Body of pancreas (tissue), 4 donors: ENCODE measurements at regions not wholly inside any gene's neighbourhood (a gene's known extent, or its start where the extent isn't known, plus 50 kb on each side); places are given as distances from the start of the nearest gene placed in this dataset.

Experiments
- ATAC-seq: fragments of 150-250 bp; one replicate; pipeline ENCODE4 v1.9.1; 2016
- DNase-seq, 4 donors: peaks; one replicate each; pipeline ENCODE4 v3.0.0-alpha.2; 2019
- H3K27ac ChIP-seq, 4 donors: fragments of 200-600 bp; sonication (generic); 1 replicate in 3 of 4; 2 replicates in 1 of 4; pipeline versions ENCODE4 v1.5.1 to v1.6.1; 2016 to 2019; ENCODE audit warnings: mild to moderate bottlenecking in 1 of 4, mixed read lengths in 1 of 4, moderate library complexity in 1 of 4
- H3K27me3 ChIP-seq, 2 donors: fragments of 200-600 bp; sonication (generic); one replicate each; pipeline ENCODE4 v1.6.0; 2016; ENCODE audit warnings: mild to moderate bottlenecking in 1 of 2
- H3K36me3 ChIP-seq, 2 donors: fragments of 200-600 bp; sonication (generic); replicated peaks in 1 of 2; 2 replicates each; pipeline ENCODE4 v1.5.1; 2016; ENCODE audit warnings: low read depth in 2 of 2; ENCODE audit not compliant: insufficient read depth in 1 of 2
- H3K4me1 ChIP-seq: fragments of 200-600 bp; sonication (generic); one replicate; pipeline ENCODE4 v1.6.0; 2016
- H3K4me3 ChIP-seq, 2 donors: fragments of 200-600 bp; sonication (generic); 1 replicate in 1 of 2; 2 replicates in 1 of 2; pipeline ENCODE4 v1.5.1; 2016 to 2019
- H3K9me3 ChIP-seq, 3 donors: fragments of 200-600 bp; sonication (generic); 1 replicate in 2 of 3; 2 replicates in 1 of 3; pipeline ENCODE4 v1.5.1; 2016
- POLR2A ChIP-seq, 3 donors: fragments of 450-650 bp; IDR thresholded peaks; one replicate each; pipeline ENCODE4 v1.6.1; 2016; ENCODE audit warnings: antibody characterized with exemption in 3 of 3, mild to moderate bottlenecking in 2 of 3
- WGBS, 2 donors: methylation state at CpG; one replicate each; pipeline ENCODE4 v1.1.5; 2017; 5-methylcytosine and 5-hydroxymethylcytosine counted together
- intact Hi-C: fragments of 100-400 bp; cut with DNase I; formaldehyde crosslinking; loops from one replicate; pipeline ENCODE4 v1.15.1; 2023
- TF ChIP-seq, protein P1 (sequence below), 7 experiments: fragments of 450-650 bp in 4 of 7; fragments of 200-600 bp in 3 of 7; sonication (generic) in 3 of 7; IDR thresholded peaks; one replicate each; pipeline ENCODE4 v1.5.1; 2016 to 2019; ENCODE audit warnings: antibody characterized with exemption in 7 of 7

DNA sequence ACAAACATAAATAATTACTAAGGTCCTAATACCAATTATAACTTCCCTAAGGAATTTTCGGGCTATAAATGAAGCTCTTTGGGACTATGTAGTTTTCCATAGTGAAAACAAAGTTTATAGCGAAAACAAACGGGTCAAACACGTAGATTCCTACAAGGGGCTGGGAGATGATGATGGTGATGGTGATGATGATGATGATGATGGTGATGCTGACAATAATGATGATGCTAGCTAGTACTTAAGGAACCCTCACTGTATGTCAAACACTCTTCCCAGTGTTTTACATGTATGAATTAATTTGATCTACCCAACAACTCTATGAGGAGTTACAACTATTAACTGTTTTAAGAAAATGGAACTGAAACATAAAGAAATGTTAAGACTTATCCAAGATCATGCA, 63.7 kb upstream of the PIK3R1 start:
- no peak for DNase-seq
- Histone ChIP-seq H3K27me3 (no peaks in the 10 kb centered on the region), H3K4me3 (no peak overlapping the region), H3K36me3 (no peaks in the 10 kb centered on the region), H3K27ac (no peak overlapping the region), H3K9me3 (no peaks in the 10 kb centered on the region), H3K4me1 (no peaks in the 10 kb centered on the region)
- intact Hi-C loops, result no loop called here
- ATAC-seq, result no peak
- 88 to 91% methylated on average over 4 of the region's 4 CpGs for WGBS, 2 donors
- no peak for TF ChIP-seq POLR2A (IDR thresholded peaks at IDR 0.05)
- TF ChIP-seq, protein P1, sequence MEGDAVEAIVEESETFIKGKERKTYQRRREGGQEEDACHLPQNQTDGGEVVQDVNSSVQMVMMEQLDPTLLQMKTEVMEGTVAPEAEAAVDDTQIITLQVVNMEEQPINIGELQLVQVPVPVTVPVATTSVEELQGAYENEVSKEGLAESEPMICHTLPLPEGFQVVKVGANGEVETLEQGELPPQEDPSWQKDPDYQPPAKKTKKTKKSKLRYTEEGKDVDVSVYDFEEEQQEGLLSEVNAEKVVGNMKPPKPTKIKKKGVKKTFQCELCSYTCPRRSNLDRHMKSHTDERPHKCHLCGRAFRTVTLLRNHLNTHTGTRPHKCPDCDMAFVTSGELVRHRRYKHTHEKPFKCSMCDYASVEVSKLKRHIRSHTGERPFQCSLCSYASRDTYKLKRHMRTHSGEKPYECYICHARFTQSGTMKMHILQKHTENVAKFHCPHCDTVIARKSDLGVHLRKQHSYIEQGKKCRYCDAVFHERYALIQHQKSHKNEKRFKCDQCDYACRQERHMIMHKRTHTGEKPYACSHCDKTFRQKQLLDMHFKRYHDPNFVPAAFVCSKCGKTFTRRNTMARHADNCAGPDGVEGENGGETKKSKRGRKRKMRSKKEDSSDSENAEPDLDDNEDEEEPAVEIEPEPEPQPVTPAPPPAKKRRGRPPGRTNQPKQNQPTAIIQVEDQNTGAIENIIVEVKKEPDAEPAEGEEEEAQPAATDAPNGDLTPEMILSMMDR (IDR thresholded peaks at IDR 0.05), result no peak

DNA sequence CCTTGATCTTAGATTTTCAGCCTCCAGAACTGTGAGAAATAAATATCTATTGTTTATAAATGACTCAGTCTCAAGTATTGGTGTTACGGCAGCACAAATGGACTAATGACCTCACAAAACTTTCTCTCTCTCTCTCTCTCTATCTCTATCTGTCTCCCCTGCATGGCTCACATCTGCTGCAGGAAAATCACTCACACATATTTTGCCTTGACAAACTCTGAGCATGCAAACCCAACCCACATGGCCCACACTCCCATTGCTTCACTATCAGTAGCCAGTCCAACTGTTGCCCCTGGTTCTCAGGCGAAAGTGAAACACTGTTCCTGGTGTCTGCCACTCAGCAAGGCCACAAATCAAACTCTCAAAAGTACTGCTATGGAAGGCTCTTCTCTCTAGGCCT, 66.4 kb upstream of the PIK3R1 start:
- no peaks in the 10 kb centered on the region for H3K4me1 ChIP-seq
- H3K36me3 ChIP-seq, result no peaks in the 10 kb centered on the region
- intact Hi-C loops, result no loop called here
- H3K27me3 ChIP-seq, result no peaks in the 10 kb centered on the region
- 73 to 74% methylated on average over 2 of the region's 2 CpGs for WGBS, 2 donors
- no peak overlapping the region for H3K27ac ChIP-seq
- H3K4me3 ChIP-seq, result no peak overlapping the region
- ATAC-seq, result no peak
- TF ChIP-seq POLR2A (IDR thresholded peaks at IDR 0.05), result no peak
- TF ChIP-seq, protein P1 (IDR thresholded peaks at IDR 0.05), result no peak
- DNase-seq, result no peak
- no peaks in the 10 kb centered on the region for H3K9me3 ChIP-seq

DNA sequence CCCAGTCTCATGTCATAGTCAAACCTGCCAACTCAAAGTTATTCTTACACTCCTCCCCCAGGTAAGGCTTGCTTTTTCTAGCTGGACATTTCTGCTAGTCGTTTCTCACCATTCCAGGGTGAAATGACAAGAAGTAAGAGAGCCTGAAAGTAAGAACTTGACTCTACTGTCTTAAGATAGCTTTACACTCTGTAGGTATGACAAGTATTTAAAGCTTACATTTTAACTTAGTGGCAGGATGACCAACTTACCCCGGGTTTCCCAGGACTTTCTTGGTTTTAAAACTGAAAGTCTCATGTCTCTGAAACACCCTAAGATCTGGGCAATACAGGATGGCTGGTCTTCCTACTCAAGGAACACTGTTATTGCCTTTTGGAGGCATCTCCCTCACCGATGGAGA, 67.5 kb upstream of the PIK3R1 start:
- 58 to 66% methylated on average over 3 of the region's 3 CpGs for WGBS, 2 donors
- no peak for ATAC-seq

DNA sequence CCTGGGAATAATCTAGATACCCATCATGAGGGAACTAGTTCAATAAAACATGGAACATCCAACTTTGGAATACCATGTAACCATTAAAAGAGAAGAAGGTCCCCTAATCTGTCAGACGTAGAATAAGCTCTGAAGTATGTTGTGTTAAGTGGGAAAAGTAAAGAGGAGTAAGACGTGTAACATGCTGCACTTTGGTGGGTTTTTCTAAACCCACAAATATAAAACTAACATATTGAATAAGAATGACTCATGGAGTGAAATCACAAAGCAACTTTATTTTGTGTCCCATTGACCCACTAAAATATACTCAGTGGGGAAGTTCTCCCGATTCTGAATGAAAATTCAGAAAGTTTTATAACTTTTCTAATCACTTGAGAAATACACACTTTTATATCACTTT, 67.9 kb upstream of the PIK3R1 start:
- 71 to 73% methylated on average over 3 of the region's 3 CpGs for WGBS, 2 donors
- H3K4me1 ChIP-seq, result no peaks in the 10 kb centered on the region

More for the DNA sequence above, 67.5 kb upstream of the PIK3R1 start:
- Histone ChIP-seq H3K27ac (no peak overlapping the region), H3K9me3 (no peaks in the 10 kb centered on the region), H3K4me3 (no peak overlapping the region), H3K27me3 (no peaks in the 10 kb centered on the region), H3K36me3 (no peaks in the 10 kb centered on the region), H3K4me1 (no peaks in the 10 kb centered on the region)
- intact Hi-C loops, result no loop called here
- DNase-seq, result no peak
- TF ChIP-seq POLR2A (IDR thresholded peaks at IDR 0.05), result no peak
- TF ChIP-seq, protein P1 (IDR thresholded peaks at IDR 0.05), result no peak

DNA sequence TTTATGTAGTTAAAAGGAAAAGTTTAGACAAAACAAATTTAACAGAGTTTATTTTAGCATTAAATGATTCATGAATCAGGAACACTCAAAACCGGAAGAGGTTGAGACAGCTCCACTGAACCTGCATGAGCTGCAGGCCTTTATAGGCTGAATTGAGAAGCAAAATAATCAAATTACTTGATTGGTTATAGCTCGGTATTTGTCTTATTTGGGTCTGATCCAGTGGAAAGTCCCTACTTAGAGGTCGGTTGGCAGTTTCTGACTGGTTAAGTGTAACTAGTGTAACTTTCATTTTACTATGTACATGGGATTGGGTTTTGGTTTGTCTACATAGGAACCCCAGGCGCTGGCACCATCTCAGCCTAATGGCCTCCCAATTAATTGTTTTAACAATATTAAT, 74.1 kb upstream of the PIK3R1 start:
- no peaks in the 10 kb centered on the region for H3K36me3 ChIP-seq
- TF ChIP-seq, protein P1 (IDR thresholded peaks at IDR 0.05), result no peak
- no peak for TF ChIP-seq POLR2A (IDR thresholded peaks at IDR 0.05)
- no peaks in the 10 kb centered on the region for H3K9me3 ChIP-seq
- no peaks in the 10 kb centered on the region for H3K27me3 ChIP-seq
- no peak overlapping the region for H3K4me3 ChIP-seq
- intact Hi-C loops, result no loop called here
- no peaks in the 10 kb centered on the region for H3K4me1 ChIP-seq
- H3K27ac ChIP-seq, result no peak overlapping the region
- ATAC-seq (peak; percentile 30), DNase-seq (no peak)
- WGBS, 2 donors, result 47 to 55% methylated on average over 4 of the region's 4 CpGs

More for the DNA sequence above, 67.9 kb upstream of the PIK3R1 start:
- no peaks in the 10 kb centered on the region for H3K9me3 ChIP-seq
- no peaks in the 10 kb centered on the region for H3K36me3 ChIP-seq
- no peaks in the 10 kb centered on the region for H3K27me3 ChIP-seq
- DNase-seq, result no peak
- no peak overlapping the region for H3K27ac ChIP-seq
- H3K4me3 ChIP-seq, result no peak overlapping the region
- TF ChIP-seq, protein P1 (IDR thresholded peaks at IDR 0.05), result no peak
- TF ChIP-seq POLR2A (IDR thresholded peaks at IDR 0.05), result no peak
- no peak for ATAC-seq
- intact Hi-C loops, result no loop called here
